OCI-LY1 (cell line): ENCODE measurements at regions not wholly inside any gene's neighbourhood (a gene's known extent, or its start where the extent isn't known, plus 50 kb on each side); places are given as distances from the start of the nearest gene placed in this dataset.
"Not testable (repeated sequence)": the region's sequence is repeated elsewhere in the genome, so short reads cannot be mapped to it uniquely, and the experiment has no call there.

ENCODE experiments used
- H2AFZ ChIP-seq: fragments of 200-600 bp; sonication (generic), shearing (Covaris generic); 2 replicates; pipeline ENCODE4 v1.6.0; 2014; ENCODE audit warnings: antibody characterized with exemption, mild to moderate bottlenecking, low read length
- H3F3A ChIP-seq: fragments of 200-600 bp; sonication (generic), shearing (Covaris generic); 2 replicates; pipeline ENCODE4 v1.6.0; 2014; ENCODE audit warnings: mild to moderate bottlenecking, antibody characterized with exemption, low read length, moderate library complexity; ENCODE audit not compliant: insufficient read depth
- H3K27ac ChIP-seq: fragments of 200-600 bp; sonication (generic); 2 replicates; pipeline ENCODE4 v1.5.1; 2014; ENCODE audit warnings: low read length, mixed run types, mild to moderate bottlenecking, low read depth; ENCODE audit not compliant: poor library complexity, severe bottlenecking
- H3K27me3 ChIP-seq: fragments of 200-600 bp; sonication (generic); 2 replicates; pipeline ENCODE4 v1.6.0; 2014; ENCODE audit warnings: antibody characterized with exemption, mild to moderate bottlenecking, low read length, moderate library complexity; ENCODE audit not compliant: insufficient read depth
- H3K36me3 ChIP-seq: fragments of 200-600 bp; sonication (generic); 2 replicates; pipeline ENCODE4 v1.6.1; 2014; ENCODE audit warnings: mild to moderate bottlenecking, antibody characterized with exemption, low read length, moderate library complexity, mixed read lengths; ENCODE audit not compliant: insufficient read depth
- H3K4me1 ChIP-seq: fragments of 200-600 bp; sonication (generic); 2 replicates; pipeline ENCODE4 v1.5.1; 2014; ENCODE audit warnings: mild to moderate bottlenecking, low read length, moderate library complexity; ENCODE audit not compliant: insufficient read depth, severe bottlenecking
- H3K4me2 ChIP-seq: fragments of 200-600 bp; sonication (generic), shearing (Covaris generic); 2 replicates; pipeline ENCODE4 v1.6.1; 2014; ENCODE audit warnings: low read length
- H3K4me3 ChIP-seq: fragments of 200-600 bp; sonication (generic); 2 replicates; pipeline ENCODE4 v1.5.1; 2014; ENCODE audit warnings: low read length, low read depth, mild to moderate bottlenecking, mixed read lengths; ENCODE audit not compliant: poor library complexity, severe bottlenecking
- H3K79me2 ChIP-seq: fragments of 200-600 bp; shearing (Covaris generic); 2 replicates; pipeline ENCODE4 v1.6.1; 2016; ENCODE audit warnings: mixed run types, low read length, mixed read lengths; ENCODE audit not compliant: insufficient read depth
- H3K9ac ChIP-seq: fragments of 200-600 bp; sonication (generic), shearing (Covaris generic); 2 replicates; pipeline ENCODE4 v1.6.1; 2014; ENCODE audit warnings: mild to moderate bottlenecking, low read length, mixed read lengths
- H3K9me2 ChIP-seq: fragments of 200-600 bp; sonication (generic), shearing (Covaris generic); 2 replicates; pipeline ENCODE4 v1.6.1; 2014; ENCODE audit warnings: low read depth, mild to moderate bottlenecking, low read length, mixed read lengths
- H3K9me3 ChIP-seq: fragments of 200-600 bp; shearing (Covaris generic); 2 replicates; pipeline ENCODE4 v1.6.1; 2014; ENCODE audit warnings: low read length, mixed read lengths
- H4K20me1 ChIP-seq: fragments of 200-600 bp; sonication (generic), shearing (Covaris generic); 2 replicates; pipeline ENCODE4 v1.6.0; 2016; ENCODE audit warnings: mild to moderate bottlenecking, low read length; ENCODE audit not compliant: insufficient read depth
- CTCF ChIP-seq: fragments of 200-600 bp; sonication (generic), shearing (Covaris generic); IDR thresholded peaks from 2 replicates; pipeline ENCODE4 v1.5.1; 2017; ENCODE audit warnings: mild to moderate bottlenecking, antibody characterized with exemption, low read length, moderate library complexity, mixed read lengths
- EZH2 ChIP-seq: fragments of 200-600 bp; sonication (generic), shearing (Covaris generic); IDR thresholded peaks from 2 replicates; pipeline ENCODE4 v1.8.0; 2017; ENCODE audit warnings: borderline replicate concordance, mixed run types, mild to moderate bottlenecking, antibody characterized with exemption, low read length, moderate library complexity, mixed read lengths

- H2AFZ ChIP-seq, result no peak overlapping the region
- H3K4me3 ChIP-seq, result no peak overlapping the region
- H3K36me3 ChIP-seq, result no peaks in the 10 kb centered on the region
- H3K27ac ChIP-seq, result no peak overlapping the region
- no peaks in the 10 kb centered on the region for H3K27me3 ChIP-seq
- H4K20me1 ChIP-seq, result no peaks in the 10 kb centered on the region
- H3K9ac ChIP-seq, result no peak overlapping the region
- no peaks in the 10 kb centered on the region for H3K4me1 ChIP-seq
- TF ChIP-seq EZH2, result no peak
- TF ChIP-seq CTCF, result no peak
- H3F3A ChIP-seq, result no peaks in the 10 kb centered on the region
- no peaks in the 10 kb centered on the region for H3K9me3 ChIP-seq
- H3K4me2 ChIP-seq, result no peak overlapping the region
- no peaks in the 10 kb centered on the region for H3K9me2 ChIP-seq
- H3K79me2 ChIP-seq, result no peaks in the 10 kb centered on the region
Observed at GRCh38 chr7:23894892-23895569, 185.0 kb downstream of the STK31 start.

- H3K27me3 ChIP-seq, result no peaks in the 10 kb centered on the region
- H3F3A ChIP-seq, result no peaks in the 10 kb centered on the region
- H3K4me1 ChIP-seq, result no peaks in the 10 kb centered on the region
- no peak overlapping the region for H3K4me3 ChIP-seq
- H4K20me1 ChIP-seq, result no peaks in the 10 kb centered on the region
- no peak overlapping the region for H3K27ac ChIP-seq
- H3K9ac ChIP-seq, result no peak overlapping the region
- no peaks in the 10 kb centered on the region for H3K79me2 ChIP-seq
- TF ChIP-seq CTCF (no peak), EZH2 (no peak)
- H3K36me3 ChIP-seq, result no peaks in the 10 kb centered on the region
- H3K4me2 ChIP-seq, result no peak overlapping the region
- no peak overlapping the region for H2AFZ ChIP-seq
- H3K9me3 ChIP-seq, result no peaks in the 10 kb centered on the region
- H3K9me2 ChIP-seq, result no peaks in the 10 kb centered on the region
Observed at GRCh38 chr7:23895666-23896096, 185.7 kb downstream of the STK31 start.

- no peak overlapping the region for H3K9ac ChIP-seq
- H3K9me2 ChIP-seq, result no peaks in the 10 kb centered on the region
- no peaks in the 10 kb centered on the region for H3K9me3 ChIP-seq
- no peak overlapping the region for H3K27ac ChIP-seq
- H3K79me2 ChIP-seq, result no peaks in the 10 kb centered on the region
- H3K27me3 ChIP-seq, result no peaks in the 10 kb centered on the region
- no peaks in the 10 kb centered on the region for H3K36me3 ChIP-seq
- H2AFZ ChIP-seq, result no peak overlapping the region
- H3K4me2 ChIP-seq, result no peak overlapping the region
- H3K4me3 ChIP-seq, result no peak overlapping the region
- no peaks in the 10 kb centered on the region for H4K20me1 ChIP-seq
- H3K4me1 ChIP-seq, result no peaks in the 10 kb centered on the region
- no peaks in the 10 kb centered on the region for H3F3A ChIP-seq
- TF ChIP-seq EZH2 (no peak), CTCF (no peak)
Observed at GRCh38 chr7:23898619-23899018, 188.6 kb downstream of the STK31 start.

GRCh38 chr7:23904901-23905300 is 194.9 kb downstream of the STK31 start:
- not testable (repeated sequence) for H3K79me2 ChIP-seq, H3F3A ChIP-seq, H3K4me2 ChIP-seq, H3K9me3 ChIP-seq, H3K9ac ChIP-seq, H3K4me3 ChIP-seq, H3K36me3 ChIP-seq, H4K20me1 ChIP-seq, H2AFZ ChIP-seq, H3K9me2 ChIP-seq, H3K4me1 ChIP-seq, H3K27ac ChIP-seq, H3K27me3 ChIP-seq
